ENCODE measurements at regions not wholly inside any gene's neighbourhood (a gene's known extent, or its start where the extent isn't known, plus 50 kb on each side); places are given as distances from the start of the nearest gene placed in this dataset.
A peak's percentile ranks its signal among the peaks of the same experiment; 100 is the strongest.
"Not testable (repeated sequence)": the region's sequence is repeated elsewhere in the genome, so short reads cannot be mapped to it uniquely, and the experiment has no call there.

DNA sequence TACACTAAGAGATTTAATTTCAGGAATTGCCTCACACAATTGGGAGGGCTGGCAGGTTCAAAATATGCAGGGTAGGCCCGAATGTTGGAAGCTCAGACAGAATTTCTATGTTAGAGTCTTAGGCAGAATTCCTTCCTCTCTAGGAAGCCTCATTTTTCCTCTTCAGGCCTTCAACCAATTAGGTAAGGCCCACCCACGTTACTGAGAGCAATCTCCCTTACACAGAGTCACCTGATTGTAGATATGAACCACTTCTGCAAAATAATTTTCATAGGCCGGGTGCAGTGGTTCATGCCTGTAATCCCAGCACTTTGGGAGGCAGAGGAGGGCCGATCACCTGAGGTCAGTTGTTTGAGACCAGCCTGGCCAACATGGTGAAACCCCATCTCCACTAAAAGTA lies 50.2 kb upstream of the HIVEP1 start:
- DNase-seq = no peak

DNA sequence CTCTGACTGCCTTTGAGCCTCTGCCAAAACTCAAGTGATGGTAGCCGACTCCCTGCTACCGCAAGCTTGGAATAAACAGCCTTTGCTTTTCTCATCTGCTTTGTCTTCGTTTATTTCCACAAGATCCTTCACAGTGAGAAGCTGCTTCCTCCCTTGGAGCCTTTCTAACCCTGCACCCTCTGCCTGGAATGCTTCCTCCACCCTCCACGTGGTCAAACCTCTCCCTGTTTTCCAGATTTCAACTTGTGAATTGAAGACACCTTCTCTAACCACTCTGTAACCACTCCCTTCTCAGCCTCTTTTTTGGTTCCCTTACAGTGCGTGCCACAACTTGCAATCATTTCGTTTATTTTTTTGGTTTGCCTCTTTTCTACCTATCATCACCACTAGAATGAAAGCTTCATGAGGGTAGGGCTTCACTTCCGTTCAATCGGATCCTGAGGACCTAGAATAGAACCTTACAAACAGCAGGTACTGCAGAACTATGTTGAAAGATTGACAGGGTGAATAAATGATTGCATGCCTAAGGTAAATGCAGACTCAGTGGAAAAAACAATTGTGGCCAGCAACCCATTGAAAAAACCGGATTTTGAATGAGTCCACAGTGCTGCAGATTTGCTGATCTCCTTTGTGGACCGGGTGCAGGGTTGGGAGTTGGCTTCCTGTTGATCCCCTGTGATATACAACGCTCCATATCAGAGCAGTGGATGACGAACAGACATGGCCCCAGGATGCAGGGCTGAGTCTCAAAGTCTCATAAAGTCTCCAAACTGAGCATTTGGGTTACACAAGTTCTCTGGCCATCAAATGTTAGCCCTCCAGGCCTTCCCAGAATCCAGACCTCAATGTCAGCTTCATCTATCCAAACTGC lies 51.0 kb upstream of the HIVEP1 start:
- no peak for DNase-seq

GRCh38 chr6:11956781-11957180 lies 55.3 kb upstream of the HIVEP1 start:
- DNase-seq = no peak

DNA sequence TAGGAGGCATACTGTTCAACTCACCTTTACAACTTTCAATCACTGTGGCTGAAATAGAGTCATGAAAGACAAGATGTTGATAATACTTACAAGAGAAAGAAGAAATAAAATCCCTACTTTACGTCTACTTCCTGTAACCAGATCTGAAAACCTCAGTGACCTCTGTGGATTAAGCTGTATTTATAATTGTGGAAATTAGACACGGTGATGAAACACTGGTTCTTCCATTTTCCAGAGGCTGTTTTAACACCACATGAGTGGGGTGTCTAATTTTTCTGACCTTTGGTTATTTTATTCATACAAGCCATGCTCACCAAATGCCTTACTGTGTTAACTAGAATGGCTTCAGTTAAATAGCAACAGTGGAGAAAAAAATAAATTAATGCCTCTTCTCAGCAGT lies 58.5 kb upstream of the HIVEP1 start:
- DNase-seq = no peak

DNA sequence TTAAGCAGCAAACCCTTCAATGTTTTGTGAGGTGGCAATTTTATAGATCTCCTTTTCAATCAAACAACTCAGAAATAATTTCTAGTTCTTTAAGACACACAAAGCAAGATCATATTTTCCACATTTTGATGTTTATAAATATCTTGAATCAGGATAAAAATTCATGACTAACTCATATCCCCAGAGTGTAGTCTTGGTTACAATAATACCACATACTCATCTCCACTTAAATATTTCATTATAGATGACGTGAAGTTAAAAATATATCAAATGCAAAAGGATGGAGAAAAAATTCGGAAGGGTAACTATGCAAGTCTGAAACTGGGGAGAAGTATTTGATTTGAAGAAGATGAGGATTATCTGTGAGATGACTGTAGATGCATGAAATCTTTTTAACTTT lies 59.8 kb upstream of the HIVEP1 start:
- DNase-seq = no peak

GRCh38 chr6:11951868-11952267 lies 60.2 kb upstream of the HIVEP1 start:
- DNase-seq = no peak

DNA sequence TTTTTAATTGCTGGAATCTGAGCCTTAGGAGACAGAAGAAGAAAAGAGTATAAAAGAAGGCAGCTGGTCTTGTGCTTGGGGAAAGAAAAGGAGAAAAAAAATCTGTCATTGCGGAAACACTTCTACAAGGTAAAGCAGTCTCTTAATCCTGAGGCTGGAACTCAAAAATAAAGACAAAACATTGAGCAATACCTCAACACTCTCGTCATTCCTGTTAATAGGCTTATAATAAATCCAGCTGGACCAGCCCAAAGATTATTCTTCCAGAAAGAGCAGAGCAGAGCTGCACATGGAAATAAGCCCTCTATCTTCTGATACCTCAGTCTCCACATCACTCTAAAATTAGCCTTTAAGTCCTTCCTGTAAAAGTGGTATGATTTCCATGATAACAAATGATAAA lies 62.0 kb upstream of the HIVEP1 start:
- DNase-seq = no peak

DNA sequence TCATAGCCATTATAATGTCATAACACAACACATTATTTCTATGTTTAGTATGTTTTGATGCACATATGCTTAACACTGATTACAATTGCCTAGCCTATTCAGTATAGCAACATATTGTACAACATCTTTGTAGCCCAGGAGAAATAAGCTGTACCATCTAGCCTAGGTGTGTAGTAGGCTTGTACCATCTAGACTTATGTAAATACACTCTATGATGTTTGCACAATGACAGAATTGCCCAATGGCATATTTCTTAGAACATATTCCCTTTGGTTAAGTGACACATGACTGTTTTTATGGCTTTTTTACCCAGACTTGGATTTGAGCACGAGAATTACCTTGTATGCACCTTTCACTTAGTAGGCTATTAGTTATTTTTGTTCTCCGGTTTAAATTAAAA lies 64.5 kb upstream of the HIVEP1 start:
- no peak for DNase-seq

- DNase-seq = no peak
These were observed 65.0 kb upstream of the HIVEP1 start for GRCh38 chr6:11947063-11947462.

- DNase-seq = no peak
These were observed 68.0 kb upstream of the HIVEP1 start for GRCh38 chr6:11944111-11944510.

- DNase-seq = no peak
These were observed 69.1 kb upstream of the HIVEP1 start for GRCh38 chr6:11943060-11943459.

DNA sequence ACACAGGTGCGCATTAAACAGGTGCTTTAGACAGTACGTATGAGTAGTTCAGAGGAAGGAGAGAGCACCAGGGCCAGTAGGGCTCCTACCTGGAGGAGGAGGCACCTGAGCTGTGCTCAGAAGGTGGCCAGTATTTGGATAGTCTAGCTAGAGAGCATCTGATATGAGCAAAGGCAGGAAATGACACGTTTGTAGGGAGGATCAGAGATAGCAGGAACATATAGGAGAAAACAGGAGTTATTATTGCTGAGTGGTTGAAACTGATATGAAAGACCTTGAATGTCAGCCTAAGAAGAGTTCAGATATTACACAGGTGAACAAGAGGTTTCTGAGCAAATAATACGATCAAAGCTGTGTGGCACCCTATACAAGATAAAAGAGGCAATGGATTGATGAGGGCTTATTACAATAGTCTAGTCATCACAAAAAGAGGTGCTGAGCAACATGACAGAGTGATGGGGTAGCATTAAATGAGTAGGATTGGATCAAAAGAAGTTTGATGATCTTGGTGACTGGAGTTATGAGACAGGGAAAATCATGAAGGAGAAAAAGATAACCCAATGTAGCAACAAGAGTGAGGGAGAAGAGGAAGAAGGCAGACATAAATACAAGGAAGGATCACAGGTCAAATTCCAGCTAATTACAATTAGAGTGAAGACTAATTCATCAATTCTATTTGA lies 69.8 kb upstream of the HIVEP1 start:
- DNase-seq = no peak

- not testable (repeated sequence) for DNase-seq
These were observed 71.5 kb upstream of the HIVEP1 start for GRCh38 chr6:11940532-11941166.

DNA sequence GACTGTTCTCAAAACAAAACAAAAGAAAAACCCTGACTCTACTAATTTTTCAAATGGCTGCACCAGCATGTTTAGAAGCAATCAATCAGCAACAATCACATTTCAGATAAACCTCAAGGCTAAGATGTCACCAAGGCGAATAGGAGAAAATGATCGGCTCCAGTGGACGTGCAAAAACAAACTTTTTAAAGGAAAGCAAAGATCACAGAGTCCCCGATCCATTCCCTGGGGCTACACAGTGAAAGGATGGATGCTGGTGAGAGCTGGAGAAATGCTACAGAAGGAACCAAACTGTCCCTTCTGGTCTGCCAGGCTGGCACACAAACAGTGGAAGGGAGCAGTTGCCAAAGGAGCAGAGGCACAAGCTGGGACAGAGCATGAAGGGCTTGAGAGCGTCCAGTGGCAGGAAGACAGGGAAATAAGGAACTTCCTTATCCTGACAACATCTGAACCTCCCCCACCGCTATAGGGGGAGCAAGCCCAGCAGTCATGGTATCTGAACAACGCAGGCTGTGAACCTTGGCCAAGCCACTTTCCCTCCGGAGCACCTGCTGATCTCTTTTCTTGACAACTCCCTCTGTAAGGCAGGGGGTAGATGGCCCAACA lies 73.7 kb upstream of the HIVEP1 start:
- DNase-seq = peak; percentile 21

GRCh38 chr6:11934638-11935037 lies 77.5 kb upstream of the HIVEP1 start:
- DNase-seq = no peak

- DNase-seq = not testable (repeated sequence)
These were observed 79.2 kb upstream of the HIVEP1 start for GRCh38 chr6:11932892-11933291.

GRCh38 chr6:11931296-11932035 lies 80.6 kb upstream of the HIVEP1 start:
- no peak for DNase-seq

DNA sequence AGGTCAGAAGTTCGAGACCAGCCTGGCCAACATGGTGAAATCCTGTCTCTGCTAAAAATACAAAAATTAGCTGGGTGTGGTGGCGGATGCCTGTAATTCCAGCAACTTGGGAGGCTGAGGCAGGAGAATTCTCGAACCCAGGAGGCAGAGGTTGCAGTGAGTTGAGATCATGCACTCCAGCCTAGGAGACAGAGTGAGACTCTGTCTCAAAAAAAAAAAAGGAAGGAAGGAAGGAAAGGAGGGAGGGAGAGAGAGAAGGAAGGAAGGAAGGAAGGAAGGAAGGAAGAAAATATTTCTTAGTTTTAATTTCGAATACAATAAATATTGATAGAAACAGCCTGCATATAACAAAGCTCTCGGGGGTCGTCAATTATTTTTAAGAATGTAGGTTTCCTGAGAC lies 81.3 kb upstream of the HIVEP1 start:
- DNase-seq = not testable (repeated sequence)

DNA sequence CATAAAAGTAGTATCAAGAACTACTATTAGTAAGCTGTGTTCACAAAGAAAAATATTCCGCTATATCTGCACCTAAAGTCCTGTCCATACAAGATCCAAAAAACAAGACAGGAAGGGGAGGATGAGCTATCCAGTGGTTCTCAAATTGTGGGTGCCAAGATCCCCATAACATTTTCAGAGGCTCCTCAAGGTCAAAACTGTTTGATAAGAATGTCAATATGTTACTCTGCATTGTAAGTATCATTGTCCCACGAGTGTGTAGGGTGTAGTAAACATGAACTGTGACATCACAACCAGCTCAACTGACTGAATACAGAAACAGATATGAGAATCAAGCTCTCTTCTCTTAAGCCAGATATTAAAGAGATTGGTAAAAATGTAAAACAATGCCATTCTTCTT lies 81.9 kb upstream of the HIVEP1 start:
- DNase-seq = no peak

- peak; percentile 12 for DNase-seq
These were observed 82.8 kb upstream of the HIVEP1 start for GRCh38 chr6:11929241-11929835.

DNA sequence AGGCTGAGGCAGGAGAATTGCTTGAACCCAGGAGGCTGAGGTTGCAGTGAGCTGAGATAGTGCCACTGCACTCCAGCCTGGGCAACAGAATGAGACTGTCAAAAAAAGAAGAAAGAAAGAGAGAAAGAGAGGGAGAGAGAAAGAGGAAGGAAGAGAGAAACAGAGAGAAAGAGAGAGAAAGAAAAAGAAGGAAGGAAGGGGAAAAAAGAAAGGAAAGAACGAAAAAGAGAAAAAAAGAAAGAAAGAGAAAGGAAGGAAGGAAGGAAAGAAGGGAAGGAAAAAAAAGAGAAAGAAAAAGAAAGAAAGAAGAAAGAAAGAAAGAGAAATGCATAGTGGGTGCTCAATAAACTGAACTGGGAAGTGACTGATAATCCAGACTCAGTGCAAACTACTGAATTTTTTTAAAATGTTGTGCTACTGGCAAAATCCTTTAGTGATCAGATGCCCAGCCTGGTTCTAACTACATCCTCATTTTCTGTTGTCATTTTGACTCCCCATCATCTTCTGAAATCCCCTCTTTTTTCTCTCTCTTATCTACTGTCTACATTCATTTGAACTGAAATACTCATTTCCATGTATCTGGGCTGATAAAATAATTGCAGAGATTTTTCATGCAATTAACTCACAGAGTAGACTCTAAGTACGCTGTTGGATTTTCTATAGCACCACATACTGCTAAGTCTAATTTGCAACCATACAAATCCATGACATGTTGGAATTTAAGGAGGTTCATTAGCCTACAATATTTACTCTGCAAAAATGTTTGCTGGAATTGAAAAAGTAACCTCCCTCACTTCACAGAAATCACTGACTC lies 85.3 kb upstream of the HIVEP1 start:
- DNase-seq = no peak
